IMR-90 (cell line): ENCODE measurements at regions not wholly inside any gene's neighbourhood (a gene's known extent, or its start where the extent isn't known, plus 50 kb on each side); places are given as distances from the start of the nearest gene placed in this dataset.

Source experiments
- CTCF ChIP-seq: conservative IDR thresholded peaks from 2 replicates; pipeline ENCODE4 v1.5.1; 2012; ENCODE audit warnings: mild to moderate bottlenecking, low read depth, low read length, improper control_type of control experiment
- MAFK ChIP-seq: IDR thresholded peaks from 2 replicates; pipeline ENCODE4 v1.6.1; 2012; ENCODE audit warnings: low read depth, low read length, improper control_type of control experiment
- MAZ ChIP-seq: IDR thresholded peaks from 2 replicates; pipeline ENCODE4 v1.6.1; 2012; ENCODE audit warnings: low read depth, mild to moderate bottlenecking, low read length, improper control_type of control experiment, moderate library complexity, borderline replicate concordance
- POLR2A ChIP-seq: IDR thresholded peaks from 2 replicates; pipeline ENCODE4 v1.6.1; 2012; ENCODE audit warnings: mild to moderate bottlenecking, low read depth, low read length
- SMC3 ChIP-seq: fragments of 150-350 bp; IDR thresholded peaks from 2 replicates; pipeline ENCODE4 v1.6.1; 2016; ENCODE audit warnings: low read depth, mild to moderate bottlenecking, antibody characterized with exemption, low read length, moderate library complexity

GRCh38 chr17:63221939-63222338, 224.2 kb downstream of the CYB561 start:
- TF ChIP-seq SMC3 (no peak), CTCF (no peak), MAZ (no peak), POLR2A (no peak), MAFK (no peak)
